ENCODE measurements at regions not wholly inside any gene's neighbourhood (a gene's known extent, or its start where the extent isn't known, plus 50 kb on each side); places are given as distances from the start of the nearest gene placed in this dataset.
"Not testable (repeated sequence)": the region's sequence is repeated elsewhere in the genome, so short reads cannot be mapped to it uniquely, and the experiment has no call there.

- TF ChIP-seq, protein P1, sequence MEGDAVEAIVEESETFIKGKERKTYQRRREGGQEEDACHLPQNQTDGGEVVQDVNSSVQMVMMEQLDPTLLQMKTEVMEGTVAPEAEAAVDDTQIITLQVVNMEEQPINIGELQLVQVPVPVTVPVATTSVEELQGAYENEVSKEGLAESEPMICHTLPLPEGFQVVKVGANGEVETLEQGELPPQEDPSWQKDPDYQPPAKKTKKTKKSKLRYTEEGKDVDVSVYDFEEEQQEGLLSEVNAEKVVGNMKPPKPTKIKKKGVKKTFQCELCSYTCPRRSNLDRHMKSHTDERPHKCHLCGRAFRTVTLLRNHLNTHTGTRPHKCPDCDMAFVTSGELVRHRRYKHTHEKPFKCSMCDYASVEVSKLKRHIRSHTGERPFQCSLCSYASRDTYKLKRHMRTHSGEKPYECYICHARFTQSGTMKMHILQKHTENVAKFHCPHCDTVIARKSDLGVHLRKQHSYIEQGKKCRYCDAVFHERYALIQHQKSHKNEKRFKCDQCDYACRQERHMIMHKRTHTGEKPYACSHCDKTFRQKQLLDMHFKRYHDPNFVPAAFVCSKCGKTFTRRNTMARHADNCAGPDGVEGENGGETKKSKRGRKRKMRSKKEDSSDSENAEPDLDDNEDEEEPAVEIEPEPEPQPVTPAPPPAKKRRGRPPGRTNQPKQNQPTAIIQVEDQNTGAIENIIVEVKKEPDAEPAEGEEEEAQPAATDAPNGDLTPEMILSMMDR (IDR thresholded peaks at IDR 0.05; ENCODE audit: low read depth, low read length), result no peak
- H3K27me3 ChIP-seq, result no peaks in the 10 kb centered on the region
- no peaks in the 10 kb centered on the region for H3K4me1 ChIP-seq
- no peak overlapping the region for H3K4me3 ChIP-seq (ENCODE audit: low read depth, low read length)
- no peaks in the 10 kb centered on the region for H3K9me3 ChIP-seq
- H3K36me3 ChIP-seq, result peaks cover 84% of the 10 kb centered on the region
- no peak for DNase-seq
Observed at GRCh38 chr9:92228628-92229027, 64.9 kb downstream of the IARS1 start.

GRCh38 chr9:92224177-92224576 is 69.3 kb downstream of the IARS1 start:
- peaks cover 77% of the 10 kb centered on the region for H3K36me3 ChIP-seq

DNA sequence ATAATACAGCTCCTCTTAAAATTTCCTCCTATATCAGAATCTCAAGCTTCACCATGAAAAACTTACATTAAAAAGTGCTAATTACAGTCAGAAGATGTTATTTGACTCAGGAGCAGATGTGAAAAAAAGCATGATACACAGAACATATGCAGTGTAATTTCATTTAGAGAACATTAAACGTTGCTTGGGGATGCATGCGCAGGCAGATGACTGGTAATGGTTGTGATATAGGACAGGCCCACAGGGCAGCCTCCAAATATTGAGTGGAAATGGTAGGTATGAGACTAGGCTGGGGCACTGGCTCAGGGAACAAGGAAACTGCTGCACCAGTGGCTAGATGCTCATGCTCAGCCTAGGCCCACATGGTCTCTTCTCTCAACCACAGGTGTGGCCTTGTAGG is 69.7 kb downstream of the IARS1 start:
- Histone ChIP-seq H3K9me3 (no peaks in the 10 kb centered on the region), H3K36me3 (peaks cover 73% of the 10 kb centered on the region), H3K27me3 (no peaks in the 10 kb centered on the region), H3K4me1 (no peaks in the 10 kb centered on the region), H3K4me3 (ENCODE audit: low read depth, low read length) (no peak overlapping the region)
- DNase-seq, result peak; percentile 34
- TF ChIP-seq, protein P1 (IDR thresholded peaks at IDR 0.05; ENCODE audit: low read depth, low read length), result no peak

More at GRCh38 chr9:92224177-92224576, 69.3 kb downstream of the IARS1 start:
- H3K9me3 ChIP-seq, result no peaks in the 10 kb centered on the region
- TF ChIP-seq, protein P1 (IDR thresholded peaks at IDR 0.05; ENCODE audit: low read depth, low read length), result no peak
- H3K4me1 ChIP-seq, result no peaks in the 10 kb centered on the region
- no peak overlapping the region for H3K4me3 ChIP-seq (ENCODE audit: low read depth, low read length)
- H3K27me3 ChIP-seq, result no peaks in the 10 kb centered on the region
- DNase-seq, result no peak

DNA sequence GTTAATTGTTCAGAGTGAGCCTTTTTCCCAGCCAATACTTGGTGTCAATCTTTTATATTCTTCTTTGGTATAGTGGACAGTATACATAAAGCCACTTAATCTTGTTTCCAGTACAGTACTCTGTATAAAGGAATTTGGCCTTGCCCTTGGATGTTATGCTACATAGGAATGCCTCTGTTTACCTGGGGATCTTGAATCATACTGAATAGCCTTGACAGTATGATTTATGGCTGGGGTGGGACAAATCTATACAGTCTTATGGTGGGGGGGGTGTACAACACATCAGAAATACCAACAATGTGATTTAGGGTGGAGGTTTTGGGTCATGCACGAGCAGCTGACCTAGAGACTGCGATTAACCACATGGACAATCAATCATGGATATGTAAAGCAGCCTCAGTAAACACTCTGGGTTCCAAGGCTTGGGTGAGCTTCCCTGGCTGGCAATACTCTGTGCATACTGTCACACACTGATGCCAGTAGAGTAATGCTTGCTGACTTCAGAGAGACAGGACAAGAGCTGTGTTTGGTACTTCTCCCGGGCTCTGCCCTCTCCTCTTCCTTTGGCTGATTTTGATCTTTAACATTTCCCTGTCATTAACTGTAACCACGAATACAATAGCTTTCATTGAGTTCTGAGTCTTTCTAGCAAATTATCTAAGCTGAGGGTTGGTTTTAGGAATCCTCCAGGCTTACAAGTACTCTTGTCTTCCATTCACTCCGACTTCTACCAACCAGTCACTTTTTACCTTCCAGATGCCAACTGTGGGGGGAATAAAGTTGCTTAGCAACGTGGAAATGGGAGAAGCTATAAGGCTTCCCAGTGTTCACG is 84.6 kb downstream of the IARS1 start:
- Histone ChIP-seq H3K4me3 (ENCODE audit: low read depth, low read length) (no peak overlapping the region), H3K9me3 (no peaks in the 10 kb centered on the region), H3K4me1 (no peaks in the 10 kb centered on the region), H3K27me3 (no peaks in the 10 kb centered on the region), H3K36me3 (peaks cover 64% of the 10 kb centered on the region)
- TF ChIP-seq, protein P1 (IDR thresholded peaks at IDR 0.05; ENCODE audit: low read depth, low read length), result no peak
- no peak for DNase-seq

DNA sequence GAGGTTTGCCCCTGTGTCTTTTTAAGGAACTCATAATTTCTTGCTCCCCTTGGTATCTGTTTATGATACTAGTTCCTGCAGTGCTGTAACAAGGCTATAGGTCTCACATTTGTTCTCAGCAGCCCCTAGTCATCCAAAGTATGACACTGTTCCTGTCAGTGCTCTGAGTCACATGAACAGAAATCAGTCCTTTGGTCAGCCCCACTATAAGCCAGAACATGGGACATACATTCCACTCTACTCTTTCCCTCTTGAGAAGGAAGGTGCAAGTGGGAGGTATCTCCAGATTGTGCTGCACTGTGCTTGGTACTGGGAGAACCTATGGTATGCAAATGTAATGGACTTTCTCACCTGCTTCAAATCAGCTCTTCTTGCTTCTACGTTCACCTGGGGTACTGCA is 87.0 kb downstream of the IARS1 start:
- H3K36me3 ChIP-seq, result peaks cover 42% of the 10 kb centered on the region
- H3K4me3 ChIP-seq (ENCODE audit: low read depth, low read length), result no peak overlapping the region
- no peaks in the 10 kb centered on the region for H3K27me3 ChIP-seq
- no peaks in the 10 kb centered on the region for H3K9me3 ChIP-seq
- TF ChIP-seq, protein P1 (IDR thresholded peaks at IDR 0.05; ENCODE audit: low read depth, low read length), result no peak
- no peak for DNase-seq
- H3K4me1 ChIP-seq, result no peaks in the 10 kb centered on the region

DNA sequence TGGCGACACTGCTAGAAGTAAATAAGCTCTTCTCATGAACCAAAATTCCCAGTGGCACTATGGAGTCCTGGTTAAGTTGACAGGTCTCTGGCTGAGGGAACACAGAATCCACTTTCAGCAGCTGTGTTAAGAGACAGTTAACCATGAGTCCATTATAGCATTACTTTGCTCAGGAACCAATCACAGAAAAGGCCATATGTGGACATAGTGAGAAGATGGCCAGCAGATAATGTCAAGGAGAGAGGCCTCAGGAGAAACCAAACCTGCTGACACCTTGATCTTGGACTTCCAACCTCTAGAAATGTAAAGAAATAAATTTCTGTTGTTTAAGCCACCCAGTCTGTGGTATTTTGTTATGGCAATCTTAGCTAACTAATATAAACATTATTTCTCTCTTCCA is 88.7 kb upstream of the SPTLC1 start:
- not testable (repeated sequence) for H3K4me1 ChIP-seq; DNase-seq; H3K4me3 ChIP-seq (ENCODE audit: low read depth, low read length); H3K9me3 ChIP-seq; H3K27me3 ChIP-seq
- H3K36me3 ChIP-seq, result peaks cover 16% of the 10 kb centered on the region

DNA sequence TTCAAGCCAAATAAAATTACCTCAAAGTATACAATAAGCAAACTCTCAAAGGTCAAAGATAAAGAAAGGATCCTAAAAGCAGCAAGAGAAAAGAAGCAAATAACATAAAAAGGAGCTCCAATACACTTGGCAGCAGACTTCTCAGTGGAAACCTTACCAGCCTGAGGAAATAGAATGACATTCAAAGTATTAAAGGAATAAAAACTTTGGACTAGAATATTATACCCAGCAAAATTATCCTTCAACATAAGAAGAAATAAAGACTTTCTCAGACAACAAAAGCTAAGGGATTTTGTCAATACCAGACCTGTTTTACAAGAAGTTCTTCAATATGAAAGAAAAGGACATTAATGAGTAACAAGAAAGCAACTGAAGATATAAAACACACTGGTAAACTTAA is 83.0 kb upstream of the SPTLC1 start:
- H3K27me3 ChIP-seq; H3K4me3 ChIP-seq (ENCODE audit: low read depth, low read length); DNase-seq; H3K9me3 ChIP-seq; H3K4me1 ChIP-seq; H3K36me3 ChIP-seq: not testable (repeated sequence)
